Hepatocyte (in vitro differentiated cells): ENCODE measurements at regions not wholly inside any gene's neighbourhood (a gene's known extent, or its start where the extent isn't known, plus 50 kb on each side); places are given as distances from the start of the nearest gene placed in this dataset.

Experiments used
- DNase-seq: peaks from one replicate; pipeline ENCODE4 v3.0.0-alpha.2; 2016; ENCODE audit warnings: low spot score
- H2AFZ ChIP-seq: fragments of 200-600 bp; sonication (generic); 2 replicates; pipeline ENCODE4 v1.6.0; 2016; ENCODE audit warnings: antibody characterized with exemption, mild to moderate bottlenecking
- H3K27ac ChIP-seq: fragments of 200-600 bp; sonication (generic); 2 replicates; pipeline ENCODE4 v1.5.1; 2016; ENCODE audit warnings: mild to moderate bottlenecking
- H3K27me3 ChIP-seq: fragments of 200-600 bp; sonication (generic); 2 replicates; pipeline ENCODE4 v1.6.1; 2016
- H3K36me3 ChIP-seq: fragments of 200-600 bp; sonication (generic); replicated peaks from 2 replicates; pipeline ENCODE4 v1.5.1; 2016; ENCODE audit warnings: low read depth; ENCODE audit not compliant: insufficient read depth
- H3K4me1 ChIP-seq: fragments of 200-600 bp; sonication (generic); 2 replicates; pipeline ENCODE4 v1.5.1; 2016; ENCODE audit warnings: mild to moderate bottlenecking, moderate library complexity; ENCODE audit not compliant: insufficient read depth
- H3K4me2 ChIP-seq: fragments of 200-600 bp; sonication (generic); 2 replicates; pipeline ENCODE4 v1.6.0; 2016
- H3K4me3 ChIP-seq: fragments of 200-600 bp; sonication (generic); 2 replicates; pipeline ENCODE4 v1.5.1; 2016; ENCODE audit warnings: mild to moderate bottlenecking
- H3K79me2 ChIP-seq: fragments of 200-600 bp; sonication (generic); 2 replicates; pipeline ENCODE4 v1.6.0; 2017; ENCODE audit warnings: mild to moderate bottlenecking
- H3K9me2 ChIP-seq: fragments of 200-600 bp; sonication (generic); replicated peaks from 2 replicates; pipeline ENCODE4 v1.6.0; 2017; ENCODE audit warnings: mild to moderate bottlenecking; ENCODE audit not compliant: insufficient read depth
- H3K9me3 ChIP-seq: fragments of 200-600 bp; sonication (generic); 2 replicates; pipeline ENCODE4 v1.5.1; 2016; ENCODE audit warnings: low read depth, mild to moderate bottlenecking
- H4K20me1 ChIP-seq: fragments of 200-600 bp; sonication (generic); 2 replicates; pipeline ENCODE4 v1.6.0; 2016; ENCODE audit warnings: mild to moderate bottlenecking; ENCODE audit not compliant: insufficient read depth, poor library complexity, severe bottlenecking
- CTCF ChIP-seq: fragments of 200-600 bp; sonication (generic); IDR thresholded peaks from 2 replicates; pipeline ENCODE4 v1.5.1; 2016; ENCODE audit warnings: antibody characterized with exemption, mild to moderate bottlenecking; ENCODE audit not compliant: poor library complexity
- EZH2 ChIP-seq: fragments of 200-600 bp; sonication (generic); IDR thresholded peaks from 2 replicates; pipeline ENCODE4 v1.6.1; 2016; ENCODE audit warnings: antibody characterized with exemption, mild to moderate bottlenecking, borderline replicate concordance
- EZH2phosphoT487 ChIP-seq: fragments of 200-600 bp; sonication (generic); IDR thresholded peaks from one replicate; pipeline ENCODE4 v1.6.1; 2018; ENCODE audit warnings: antibody characterized with exemption, mild to moderate bottlenecking, low read depth, moderate library complexity; ENCODE audit not compliant: unreplicated experiment, severe bottlenecking
- WGBS: methylation state at CpG from one replicate; pipeline ENCODE4 v1.1.6; 2016; ENCODE audit warnings: low lambda C conversion rate; ENCODE audit errors: missing lambda C conversion rate; 5-methylcytosine and 5-hydroxymethylcytosine counted together

GRCh38 chr9:26077860-26078259 lies 399.6 kb upstream of the TUSC1 start:
- DNase-seq: no peak

GRCh38 chr9:26067608-26068007 lies 389.4 kb upstream of the TUSC1 start:
- 97% methylated on average over 1 of the region's 1 CpG for WGBS
- no peaks in the 10 kb centered on the region for H3K36me3 ChIP-seq
- H3K4me3 ChIP-seq: no peak overlapping the region
- no peak overlapping the region for H3K27ac ChIP-seq
- no peaks in the 10 kb centered on the region for H4K20me1 ChIP-seq
- TF ChIP-seq EZH2phosphoT487: no peak
- no peak for TF ChIP-seq EZH2
- TF ChIP-seq CTCF: no peak
- H3K4me2 ChIP-seq: no peak overlapping the region
- no peak overlapping the region for H2AFZ ChIP-seq
- H3K27me3 ChIP-seq: no peaks in the 10 kb centered on the region
- H3K79me2 ChIP-seq: no peaks in the 10 kb centered on the region
- H3K4me1 ChIP-seq: no peaks in the 10 kb centered on the region
- H3K9me3 ChIP-seq: no peaks in the 10 kb centered on the region
- DNase-seq: no peak
- no peaks in the 10 kb centered on the region for H3K9me2 ChIP-seq

More at GRCh38 chr9:26077860-26078259, 399.6 kb upstream of the TUSC1 start:
- Histone ChIP-seq H3K4me3 (no peak overlapping the region), H3K9me3 (no peaks in the 10 kb centered on the region), H3K4me2 (no peak overlapping the region), H3K36me3 (no peaks in the 10 kb centered on the region), H4K20me1 (no peaks in the 10 kb centered on the region), H3K79me2 (no peaks in the 10 kb centered on the region), H3K4me1 (no peaks in the 10 kb centered on the region), H3K27me3 (no peaks in the 10 kb centered on the region), H3K27ac (no peak overlapping the region), H3K9me2 (no peaks in the 10 kb centered on the region), H2AFZ (no peak overlapping the region)
- 87% methylated on average over 4 of the region's 4 CpGs for WGBS
- TF ChIP-seq EZH2 (no peak), CTCF (no peak), EZH2phosphoT487 (no peak)

- Histone ChIP-seq H3K9me3 (no peaks in the 10 kb centered on the region), H3K4me2 (no peak overlapping the region), H4K20me1 (no peaks in the 10 kb centered on the region), H2AFZ (no peak overlapping the region), H3K27me3 (no peaks in the 10 kb centered on the region), H3K79me2 (no peaks in the 10 kb centered on the region), H3K27ac (no peak overlapping the region), H3K9me2 (no peaks in the 10 kb centered on the region), H3K4me3 (no peak overlapping the region), H3K36me3 (no peaks in the 10 kb centered on the region), H3K4me1 (no peaks in the 10 kb centered on the region)
- DNase-seq: no peak
- TF ChIP-seq CTCF (no peak), EZH2phosphoT487 (no peak), EZH2 (no peak)
- WGBS: 61% methylated on average over 1 of the region's 1 CpG
Observed at GRCh38 chr9:26066237-26066636, 388.0 kb upstream of the TUSC1 start.

GRCh38 chr9:26061948-26062575 lies 383.8 kb upstream of the TUSC1 start:
- WGBS: 44% methylated on average over 4 of the region's 4 CpGs

More at GRCh38 chr9:26061948-26062575, 383.8 kb upstream of the TUSC1 start:
- H3K4me3 ChIP-seq: no peak overlapping the region
- DNase-seq: no peak
- no peak overlapping the region for H3K4me2 ChIP-seq
- no peak for TF ChIP-seq CTCF
- H3K4me1 ChIP-seq: no peaks in the 10 kb centered on the region
- no peaks in the 10 kb centered on the region for H3K79me2 ChIP-seq
- no peaks in the 10 kb centered on the region for H3K9me2 ChIP-seq
- H3K36me3 ChIP-seq: no peaks in the 10 kb centered on the region
- H3K9me3 ChIP-seq: no peaks in the 10 kb centered on the region
- no peaks in the 10 kb centered on the region for H3K27me3 ChIP-seq
- no peaks in the 10 kb centered on the region for H4K20me1 ChIP-seq
- H3K27ac ChIP-seq: no peak overlapping the region
- no peak overlapping the region for H2AFZ ChIP-seq
